ENCODE measurements at regions not wholly inside any gene's neighbourhood (a gene's known extent, or its start where the extent isn't known, plus 50 kb on each side); places are given as distances from the start of the nearest gene placed in this dataset.

DNA sequence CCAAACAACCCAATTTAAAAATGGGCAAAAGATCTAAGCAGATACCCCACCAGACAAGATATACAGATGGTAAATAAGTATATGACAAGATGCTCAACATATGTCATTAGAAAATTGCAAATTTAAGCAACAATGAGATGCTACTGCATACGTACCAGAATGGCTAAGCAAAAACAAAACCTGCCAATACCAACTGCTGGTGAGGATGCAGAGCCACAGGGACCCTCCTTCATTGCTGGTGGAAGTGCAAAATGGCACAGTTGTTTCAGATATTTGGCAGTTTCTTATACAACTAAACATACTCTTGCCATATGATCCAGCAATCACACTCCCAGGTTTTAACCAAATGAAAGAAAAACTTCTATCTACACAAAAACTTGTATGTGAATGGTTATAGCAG lies 178.9 kb downstream of the BARX1 start:
- TF ChIP-seq, protein P1, sequence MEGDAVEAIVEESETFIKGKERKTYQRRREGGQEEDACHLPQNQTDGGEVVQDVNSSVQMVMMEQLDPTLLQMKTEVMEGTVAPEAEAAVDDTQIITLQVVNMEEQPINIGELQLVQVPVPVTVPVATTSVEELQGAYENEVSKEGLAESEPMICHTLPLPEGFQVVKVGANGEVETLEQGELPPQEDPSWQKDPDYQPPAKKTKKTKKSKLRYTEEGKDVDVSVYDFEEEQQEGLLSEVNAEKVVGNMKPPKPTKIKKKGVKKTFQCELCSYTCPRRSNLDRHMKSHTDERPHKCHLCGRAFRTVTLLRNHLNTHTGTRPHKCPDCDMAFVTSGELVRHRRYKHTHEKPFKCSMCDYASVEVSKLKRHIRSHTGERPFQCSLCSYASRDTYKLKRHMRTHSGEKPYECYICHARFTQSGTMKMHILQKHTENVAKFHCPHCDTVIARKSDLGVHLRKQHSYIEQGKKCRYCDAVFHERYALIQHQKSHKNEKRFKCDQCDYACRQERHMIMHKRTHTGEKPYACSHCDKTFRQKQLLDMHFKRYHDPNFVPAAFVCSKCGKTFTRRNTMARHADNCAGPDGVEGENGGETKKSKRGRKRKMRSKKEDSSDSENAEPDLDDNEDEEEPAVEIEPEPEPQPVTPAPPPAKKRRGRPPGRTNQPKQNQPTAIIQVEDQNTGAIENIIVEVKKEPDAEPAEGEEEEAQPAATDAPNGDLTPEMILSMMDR (IDR thresholded peaks at IDR 0.05): no peak
- no peak for TF ChIP-seq EZH2 (IDR thresholded peaks at IDR 0.05; ENCODE audit: borderline replicate concordance, insufficient read depth, low read depth, low read length, poor library complexity, severe bottlenecking)

Data from B cell (primary cell).